K562 (cell line): ENCODE measurements at regions not wholly inside any gene's neighbourhood (a gene's known extent, or its start where the extent isn't known, plus 50 kb on each side); places are given as distances from the start of the nearest gene placed in this dataset.

Experiments
- ATAC-seq: fragments of 200-7000 bp; cut with Tn5 transposase; 3 replicates; pipeline ENCODE4 v1.9.1; 2020; ENCODE audit warnings: moderate library complexity
- BruUV-seq: library from RNA; stranded (reverse); fragments of 400-500 nt; replicated peaks from 2 replicates; lab custom pipeline; 2021; lab: Mats Ljungman, UMichigan
- CTCF ChIA-PET: fragments of 300-600 bp; formaldehyde crosslinking; extraction: SDS; loops from one replicate; lab custom pipeline; 2021; ENCODE audit warnings: low intra/inter-chr PET ratio; lab: Yijun Ruan, JAX
- POLR2A ChIA-PET: fragments of 300-600, 350-650 bp; sonication (Branson Sonifier 250); formaldehyde crosslinking; extraction: SDS; loops from one replicate; lab custom pipeline; 2021; ENCODE audit warnings: antibody characterized with exemption, inconsistent platforms; lab: Yijun Ruan, JAX
- DNase-seq, 4 experiments: peaks; one replicate each; pipeline versions ENCODE4 v3.0.0 to v3.0.0-alpha.2; 2011 to 2018; ENCODE audit warnings: low spot score in 3 of 4, mixed read lengths in 3 of 4; ENCODE audit errors: extremely low read depth in 1 of 4
- FAIRE-seq: peaks from 2 replicates; lab custom pipeline; 2011; peaks lifted over from hg19 to GRCh38; lab: Jason Lieb, UNC
- H2AFZ ChIP-seq: 2 replicates; pipeline ENCODE4 v1.6.0; 2011; ENCODE audit warnings: low read depth, low read length, control low read depth, inconsistent platforms
- H3K27ac ChIP-seq: fragments of 200-600 bp; 3 replicates; pipeline ENCODE4 v1.8.0; 2011; ENCODE audit warnings: low read depth, mild to moderate bottlenecking, control low read depth, inconsistent platforms, low read length, moderate library complexity, mixed read lengths; ENCODE audit errors: extremely low read depth
- H3K27me3 ChIP-seq, 2 experiments: fragments of 300-600 bp in 1 of 2; 2 replicates in 1 of 2; 3 replicates in 1 of 2; pipeline versions ENCODE4 v1.6.0 to v1.8.0; 2011; ENCODE audit warnings: inconsistent platforms in 2 of 2, low read length in 2 of 2, mild to moderate bottlenecking in 1 of 2, mixed read lengths in 1 of 2, moderate library complexity in 1 of 2; ENCODE audit not compliant: control insufficient read depth in 2 of 2, insufficient read depth in 2 of 2
- H3K36me3 ChIP-seq: fragments of 300-600 bp; 3 replicates; pipeline ENCODE4 v1.8.0; 2011; ENCODE audit warnings: mild to moderate bottlenecking, low read length, inconsistent platforms; ENCODE audit not compliant: control insufficient read depth, insufficient read depth
- H3K4me1 ChIP-seq, 2 experiments: fragments of 200-600 bp in 1 of 2; replicated peaks in 1 of 2; 2 replicates in 1 of 2; 3 replicates in 1 of 2; pipeline versions ENCODE4 v1.5.1 to v1.8.0; 2011; ENCODE audit warnings: inconsistent platforms in 2 of 2, low read length in 2 of 2, mild to moderate bottlenecking in 1 of 2, mixed read lengths in 1 of 2, moderate library complexity in 1 of 2; ENCODE audit not compliant: control insufficient read depth in 2 of 2, insufficient read depth in 2 of 2
- H3K4me2 ChIP-seq: 2 replicates; pipeline ENCODE4 v1.6.1; 2011; ENCODE audit warnings: low read length, control low read depth, inconsistent platforms, mixed read lengths; ENCODE audit not compliant: insufficient read depth
- H3K4me3 ChIP-seq: fragments of 200-600 bp; sonication (generic), shearing (Covaris generic); 2 replicates; pipeline ENCODE4 v1.5.1; 2016; ENCODE audit warnings: control low read depth, inconsistent platforms
- H3K79me2 ChIP-seq: fragments of 200-600 bp; 3 replicates; pipeline ENCODE4 v1.8.0; 2011; ENCODE audit warnings: low read length, inconsistent platforms; ENCODE audit not compliant: control insufficient read depth, insufficient read depth
- H3K9ac ChIP-seq, 2 experiments: 2 replicates each; pipeline versions ENCODE4 v1.6.0 to v1.6.1; 2011; ENCODE audit warnings: low read depth in 2 of 2, low read length in 2 of 2, control low read depth in 1 of 2, inconsistent platforms in 1 of 2, mild to moderate bottlenecking in 1 of 2, mixed read lengths in 1 of 2; ENCODE audit not compliant: insufficient read depth in 1 of 2
- H3K9me1 ChIP-seq: one replicate; pipeline ENCODE4 v1.6.0; 2011; ENCODE audit warnings: inconsistent platforms, mild to moderate bottlenecking, low read length, moderate library complexity; ENCODE audit not compliant: control insufficient read depth, insufficient read depth
- H3K9me3 ChIP-seq: replicated peaks from 2 replicates; pipeline ENCODE4 v1.5.1; 2011; ENCODE audit warnings: low read depth, low read length, inconsistent platforms; ENCODE audit not compliant: control insufficient read depth, insufficient read depth
- H4K20me1 ChIP-seq: replicated peaks from 2 replicates; pipeline ENCODE4 v1.6.1; 2011; ENCODE audit warnings: low read length, inconsistent platforms, mixed read lengths; ENCODE audit not compliant: control insufficient read depth, insufficient read depth
- BRCA1 ChIP-seq, 2 experiments: fragments of 450-650 bp in 1 of 2; sonication (generic) in 1 of 2; formaldehyde crosslinking in 1 of 2; IDR thresholded peaks; 2 replicates each; pipeline versions ENCODE4 v1.5.0 to v1.6.1; 2017 to 2020; ENCODE audit warnings: mild to moderate bottlenecking in 1 of 2, missing genetic modification reagents in 1 of 2
- CTBP1 ChIP-seq: fragments of 450-650 bp; IDR thresholded peaks from 2 replicates; pipeline ENCODE4 v1.6.1; 2016; ENCODE audit warnings: borderline replicate concordance
- KDM4B ChIP-seq, 2 experiments: fragments of 450-650 bp in 1 of 2; sonication (generic) in 1 of 2; IDR thresholded peaks; 2 replicates each; pipeline ENCODE4 v1.6.1; 2016 to 2017; ENCODE audit warnings: borderline replicate concordance in 2 of 2, antibody characterized with exemption in 1 of 2, low read depth in 1 of 2, mild to moderate bottlenecking in 1 of 2
- KLF6 ChIP-seq: fragments of 250-450 bp; sonication (Bioruptor Pico); IDR thresholded peaks from 2 replicates; pipeline ENCODE4 v1.4.0; 2020; ENCODE audit warnings: mild to moderate bottlenecking, moderate library complexity, borderline replicate concordance
- LCOR ChIP-seq: sonication (generic); formaldehyde crosslinking; IDR thresholded peaks from 2 replicates; pipeline ENCODE4 v1.8.0; 2022; ENCODE audit warnings: mild to moderate bottlenecking, missing genetic modification reagents
- NCOA6 ChIP-seq: fragments of 450-650 bp; IDR thresholded peaks from 2 replicates; pipeline ENCODE4 v1.6.1; 2017; ENCODE audit warnings: mild to moderate bottlenecking
- SMC3 ChIP-seq: conservative IDR thresholded peaks from 2 replicates; pipeline ENCODE4 v1.6.1; 2011; ENCODE audit warnings: low read depth, low read length, improper control_type of control experiment; ENCODE audit not compliant: insufficient read depth
- SOX6 ChIP-seq: fragments of 450-650 bp; IDR thresholded peaks from 2 replicates; pipeline ENCODE4 v1.6.1; 2014; ENCODE audit warnings: mild to moderate bottlenecking
- ZNF277 ChIP-seq: fragments of 250-450 bp; sonication (Bioruptor Pico); IDR thresholded peaks from 2 replicates; pipeline ENCODE4 v1.8.0; 2022; ENCODE audit warnings: inconsistent platforms, mild to moderate bottlenecking, moderate library complexity, borderline replicate concordance
- ZNF408 ChIP-seq: fragments of 250-450 bp; sonication (Bioruptor Pico); IDR thresholded peaks from 2 replicates; pipeline ENCODE4 v1.4.0; 2020; ENCODE audit warnings: low read depth, mild to moderate bottlenecking, moderate library complexity
- ZNF778 ChIP-seq: fragments of 450-650 bp; formaldehyde crosslinking; IDR thresholded peaks from 2 replicates; pipeline ENCODE4 v1.4.0; 2020; ENCODE audit warnings: mild to moderate bottlenecking, moderate library complexity
- WGBS: fragments of 100-300 bp; shearing (Covaris generic); methylation state at CpG from one replicate; pipeline ENCODE4 v1.1.6; 2016; ENCODE audit warnings: low coverage, mixed read lengths; ENCODE audit not compliant: insufficient coverage; ENCODE audit errors: missing lambda C conversion rate; 5-methylcytosine and 5-hydroxymethylcytosine counted together
- in situ Hi-C: fragments of 300-500 bp; cut with MboI; formaldehyde crosslinking; loops from 4 replicates; pipeline ENCODE4 v1.15.0; 2018; ENCODE audit warnings: inconsistent platforms, mixed read lengths
- intact Hi-C: fragments of 100-400 bp; cut with micrococcal nuclease; formaldehyde crosslinking; loops from 2 replicates; pipeline ENCODE4 v1.14.2; 2022

DNA sequence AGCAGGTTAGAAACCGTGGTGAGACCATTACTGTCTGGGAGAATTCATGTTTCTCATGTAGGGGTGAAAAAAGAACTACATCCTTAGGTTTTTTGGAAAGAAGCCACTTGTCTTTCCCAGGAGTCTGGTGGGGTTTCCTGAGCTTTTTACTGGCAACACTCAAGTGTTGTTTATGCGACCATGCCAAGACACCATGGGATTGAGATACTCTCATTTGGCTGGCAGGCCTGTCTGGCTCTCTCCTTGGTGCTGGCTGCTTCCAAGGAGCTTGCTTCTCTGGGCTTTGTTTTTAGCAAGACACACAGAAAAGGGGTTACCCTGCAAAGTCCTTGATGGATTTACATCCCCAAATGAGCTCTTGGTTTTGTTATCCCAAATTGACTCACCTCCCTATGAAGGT lies 80.9 kb upstream of the ISL1 start:
- Histone ChIP-seq H3K9me1 (no peaks in the 10 kb centered on the region), H3K9ac (no peak overlapping the region), H3K79me2 (no peaks in the 10 kb centered on the region), H3K4me3 (no peak overlapping the region), H3K9me3 (no peaks in the 10 kb centered on the region), H4K20me1 (no peaks in the 10 kb centered on the region), H3K27ac (no peak overlapping the region), H3K27me3 (no peaks in the 10 kb centered on the region), H2AFZ (no peak overlapping the region), H3K4me2 (no peak overlapping the region), H3K4me1 (no peaks in the 10 kb centered on the region), H3K36me3 (no peaks in the 10 kb centered on the region)
- intact Hi-C loops (no loop called here), in situ Hi-C loops (no loop called here)
- TF ChIP-seq SOX6 (no peak), NCOA6 (no peak), LCOR (CRISPR knock-in tag) (no peak), ZNF778 (CRISPR knock-in tag) (no peak), KDM4B (IDR thresholded peaks at IDR 0.05; ENCODE audit: borderline replicate concordance in 2 of 2, low read depth in 1 of 2) (no peak), SMC3 (no peak), ZNF277 (no peak), ZNF408 (no peak), CTBP1 (no peak), KLF6 (CRISPR knock-in tag) (no peak), BRCA1 (IDR thresholded peaks at IDR 0.05) (no peak), BRCA1 (CRISPR knock-in tag; IDR thresholded peaks at IDR 0.05) (no peak)
- ChIA-PET POLR2A (no interaction called here), CTCF (no interaction called here)
- no TSS peak for BruUV-seq
- 0% methylated on average over 2 of the region's 2 CpGs for WGBS
- no peak for DNase-seq
- no peak for ATAC-seq
- FAIRE-seq: no peak
